Coronary artery (tissue), 2 donors: ENCODE measurements at regions not wholly inside any gene's neighbourhood (a gene's known extent, or its start where the extent isn't known, plus 50 kb on each side); places are given as distances from the start of the nearest gene placed in this dataset.

Experiments used
- DNase-seq: peaks from one replicate; pipeline ENCODE4 v3.0.0-alpha.2; 2017; ENCODE audit warnings: low spot score
- H3K27ac ChIP-seq, 2 donors: fragments of 200-600 bp; sonication (generic); one replicate each; pipeline ENCODE4 v1.5.1; 2016 to 2019
- H3K4me3 ChIP-seq: fragments of 200-600 bp; sonication (generic); 2 replicates; pipeline ENCODE4 v1.5.1; 2016; ENCODE audit warnings: mild to moderate bottlenecking, moderate library complexity
- TF ChIP-seq, protein P1 (sequence below): fragments of 200-600 bp; sonication (generic); IDR thresholded peaks from one replicate; pipeline ENCODE4 v1.5.1; 2019; ENCODE audit warnings: antibody characterized with exemption

DNA sequence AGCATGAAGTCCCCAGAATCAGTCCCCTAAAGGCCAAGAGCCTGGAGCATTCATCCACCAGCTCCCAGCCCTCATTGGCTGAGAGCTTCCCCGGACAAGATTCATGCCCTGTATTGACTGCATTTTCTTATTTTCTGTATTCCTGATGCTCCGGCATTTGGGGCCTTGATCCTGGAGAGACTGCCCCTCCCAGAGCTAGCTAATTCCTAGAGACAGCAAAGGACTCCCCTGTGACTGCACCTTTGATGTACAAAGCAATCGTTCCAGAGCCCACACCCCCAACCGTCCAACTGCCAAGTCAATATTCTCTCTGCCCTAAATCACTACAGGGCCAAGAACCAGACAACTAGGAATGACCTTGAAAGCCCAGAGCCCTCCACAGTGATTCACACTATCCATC, 93.4 kb upstream of the CDH5 start:
- Histone ChIP-seq H3K27ac (no peak overlapping the region), H3K4me3 (no peak overlapping the region)
- TF ChIP-seq, protein P1, sequence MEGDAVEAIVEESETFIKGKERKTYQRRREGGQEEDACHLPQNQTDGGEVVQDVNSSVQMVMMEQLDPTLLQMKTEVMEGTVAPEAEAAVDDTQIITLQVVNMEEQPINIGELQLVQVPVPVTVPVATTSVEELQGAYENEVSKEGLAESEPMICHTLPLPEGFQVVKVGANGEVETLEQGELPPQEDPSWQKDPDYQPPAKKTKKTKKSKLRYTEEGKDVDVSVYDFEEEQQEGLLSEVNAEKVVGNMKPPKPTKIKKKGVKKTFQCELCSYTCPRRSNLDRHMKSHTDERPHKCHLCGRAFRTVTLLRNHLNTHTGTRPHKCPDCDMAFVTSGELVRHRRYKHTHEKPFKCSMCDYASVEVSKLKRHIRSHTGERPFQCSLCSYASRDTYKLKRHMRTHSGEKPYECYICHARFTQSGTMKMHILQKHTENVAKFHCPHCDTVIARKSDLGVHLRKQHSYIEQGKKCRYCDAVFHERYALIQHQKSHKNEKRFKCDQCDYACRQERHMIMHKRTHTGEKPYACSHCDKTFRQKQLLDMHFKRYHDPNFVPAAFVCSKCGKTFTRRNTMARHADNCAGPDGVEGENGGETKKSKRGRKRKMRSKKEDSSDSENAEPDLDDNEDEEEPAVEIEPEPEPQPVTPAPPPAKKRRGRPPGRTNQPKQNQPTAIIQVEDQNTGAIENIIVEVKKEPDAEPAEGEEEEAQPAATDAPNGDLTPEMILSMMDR = no peak
- DNase-seq = peak; percentile 47

DNA sequence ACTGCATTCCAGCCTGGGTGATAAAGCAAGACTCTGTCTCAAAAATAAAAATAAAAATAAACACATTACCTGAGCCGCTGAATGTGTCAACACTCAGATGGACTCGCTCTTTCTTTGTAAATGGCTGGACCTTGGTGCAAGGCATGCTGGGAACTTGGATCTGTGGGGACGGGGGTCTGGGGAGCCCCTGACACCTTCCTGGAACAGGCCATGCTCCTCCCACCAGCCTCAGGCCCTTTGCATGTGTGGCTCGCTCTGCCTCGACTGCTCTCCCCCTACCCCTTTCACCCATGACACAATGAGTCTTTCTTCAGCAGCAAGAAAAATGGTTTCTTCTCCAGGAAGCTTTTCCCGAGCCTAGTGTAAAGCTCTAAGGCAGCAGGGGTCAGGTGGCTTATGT, 94.0 kb upstream of the CDH5 start:
- DNase-seq = peak; percentile 14

DNA sequence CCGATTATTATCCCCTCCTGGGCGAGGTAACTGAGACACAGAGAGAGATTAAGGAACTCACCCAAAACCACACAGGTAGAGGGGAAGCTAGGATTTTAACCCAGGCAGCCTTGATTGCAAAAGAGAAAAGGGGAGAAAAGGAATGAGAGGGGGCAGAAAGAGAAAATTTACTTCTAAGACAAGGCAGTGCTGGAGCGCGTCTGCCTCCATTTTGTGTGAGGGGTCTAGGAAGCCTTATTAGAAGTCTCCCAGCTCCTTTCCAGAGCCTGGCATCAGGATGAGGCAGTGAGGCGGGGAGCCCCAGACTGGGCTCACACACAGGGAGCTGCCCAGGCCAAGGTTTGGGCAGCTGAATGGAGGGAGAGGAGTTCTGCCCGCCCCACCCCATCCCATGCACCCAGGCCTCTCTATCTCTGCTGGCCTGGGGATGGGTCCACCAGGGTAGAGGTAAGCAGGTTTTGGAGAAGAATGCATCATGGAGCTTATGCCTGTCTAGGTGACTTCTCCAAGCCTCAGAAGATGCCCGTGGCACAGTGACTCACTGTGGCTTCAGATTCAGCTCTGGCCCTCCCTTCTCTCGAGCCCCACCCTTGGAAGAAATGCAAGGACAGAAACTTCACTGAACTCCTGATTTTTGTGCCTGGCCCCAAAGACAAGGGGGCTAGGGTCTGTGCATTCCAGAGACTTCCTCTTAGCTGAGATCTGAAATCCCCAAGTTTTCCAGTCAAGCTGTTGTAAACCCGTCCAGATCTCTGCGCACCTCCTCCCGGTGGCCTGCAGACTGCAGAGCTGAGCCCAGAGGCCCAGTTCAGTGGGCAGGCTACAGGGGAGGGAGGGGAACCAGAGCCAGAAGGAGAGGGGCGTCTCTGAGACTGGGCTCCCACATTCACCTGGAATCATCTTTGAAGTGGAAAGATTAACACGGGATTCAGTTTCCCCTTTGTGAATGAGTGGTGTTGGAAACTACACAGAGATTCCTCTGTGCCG, 95.1 kb upstream of the CDH5 start:
- Histone ChIP-seq H3K27ac (peak overlapping the region in 1 of 2 donors; percentile 71), H3K4me3 (no peak overlapping the region)
- DNase-seq = peak; percentile 55
- TF ChIP-seq, protein P1 = no peak

More for the DNA sequence above, 94.0 kb upstream of the CDH5 start:
- TF ChIP-seq, protein P1 = no peak
- Histone ChIP-seq H3K4me3 (no peak overlapping the region), H3K27ac (no peak overlapping the region)

DNA sequence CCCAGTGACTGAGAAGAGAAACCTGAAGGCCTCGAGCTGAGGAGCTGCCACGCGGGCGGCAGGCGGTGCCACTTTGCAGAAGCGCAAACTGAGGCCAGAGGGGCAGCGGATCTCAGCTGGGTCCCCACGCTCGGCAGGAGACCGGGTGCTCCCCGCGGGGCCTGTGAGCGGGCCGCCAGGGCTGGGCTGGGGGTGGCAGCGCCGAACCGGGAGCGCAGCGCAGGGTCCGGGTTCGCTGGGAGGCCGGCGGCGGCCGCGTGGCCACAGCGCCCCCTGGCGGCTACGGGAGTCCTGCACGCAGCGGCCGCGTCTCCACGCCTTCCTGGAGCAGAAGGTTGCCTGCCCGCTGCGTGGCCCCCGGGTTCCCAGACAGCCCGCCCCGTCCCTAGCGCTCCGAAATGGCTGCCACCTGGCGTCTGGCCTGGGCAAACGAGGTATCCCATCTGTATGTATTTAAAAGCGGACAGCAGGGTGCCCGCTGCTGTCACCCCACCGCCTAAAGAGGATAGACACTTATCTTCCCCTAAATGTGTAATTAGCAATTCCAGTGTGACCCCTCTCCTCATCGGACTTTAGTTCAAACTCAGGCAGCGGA, 96.1 kb upstream of the CDH5 start:
- peak; percentile 82 for DNase-seq
- H3K27ac ChIP-seq = peak overlapping the region in 1 of 2 donors; percentile 71
- H3K4me3 ChIP-seq = peak overlapping the region; percentile 74
- TF ChIP-seq, protein P1 = peak; percentile 97

DNA sequence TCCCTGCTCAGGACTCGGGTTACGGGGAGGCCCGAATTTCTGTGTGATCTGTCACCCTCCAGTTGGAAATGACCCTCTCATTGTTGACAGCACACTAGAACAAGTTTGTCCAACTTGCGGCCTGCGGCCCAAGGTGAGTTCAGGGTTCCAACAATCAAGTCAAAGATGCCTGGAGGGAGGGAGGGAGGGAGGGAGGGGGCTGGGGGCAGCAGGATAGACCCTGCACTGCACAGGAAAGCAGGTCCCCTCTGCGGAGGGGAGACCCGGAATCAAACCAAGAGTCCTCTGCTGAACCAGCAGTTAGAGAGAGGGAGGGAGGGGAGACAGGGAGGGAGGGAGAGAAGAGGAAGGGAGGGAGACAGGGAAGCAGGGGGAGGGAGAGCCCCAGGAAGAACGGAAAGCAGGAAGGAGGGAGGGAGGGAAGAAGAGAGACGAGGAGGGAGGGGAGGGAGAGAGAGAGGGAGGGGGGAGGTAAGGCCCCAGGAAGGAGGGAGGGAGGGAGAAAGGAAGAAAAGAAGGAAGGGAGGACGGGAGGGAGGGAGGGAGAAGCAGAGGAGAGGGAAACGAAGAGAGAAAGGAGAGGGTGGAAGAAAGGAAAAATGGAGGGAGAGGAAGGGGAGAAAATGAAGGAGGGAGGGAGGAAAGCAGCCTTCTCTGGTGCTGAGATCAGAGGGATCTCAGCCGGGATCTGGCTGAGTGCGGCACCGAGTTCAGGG, 96.7 kb upstream of the CDH5 start:
- Histone ChIP-seq H3K4me3 (peak overlapping the region; percentile 74), H3K27ac (peak overlapping the region in 1 of 2 donors; percentile 71)
- peak; percentile 59 for DNase-seq
- TF ChIP-seq, protein P1 = no peak

DNA sequence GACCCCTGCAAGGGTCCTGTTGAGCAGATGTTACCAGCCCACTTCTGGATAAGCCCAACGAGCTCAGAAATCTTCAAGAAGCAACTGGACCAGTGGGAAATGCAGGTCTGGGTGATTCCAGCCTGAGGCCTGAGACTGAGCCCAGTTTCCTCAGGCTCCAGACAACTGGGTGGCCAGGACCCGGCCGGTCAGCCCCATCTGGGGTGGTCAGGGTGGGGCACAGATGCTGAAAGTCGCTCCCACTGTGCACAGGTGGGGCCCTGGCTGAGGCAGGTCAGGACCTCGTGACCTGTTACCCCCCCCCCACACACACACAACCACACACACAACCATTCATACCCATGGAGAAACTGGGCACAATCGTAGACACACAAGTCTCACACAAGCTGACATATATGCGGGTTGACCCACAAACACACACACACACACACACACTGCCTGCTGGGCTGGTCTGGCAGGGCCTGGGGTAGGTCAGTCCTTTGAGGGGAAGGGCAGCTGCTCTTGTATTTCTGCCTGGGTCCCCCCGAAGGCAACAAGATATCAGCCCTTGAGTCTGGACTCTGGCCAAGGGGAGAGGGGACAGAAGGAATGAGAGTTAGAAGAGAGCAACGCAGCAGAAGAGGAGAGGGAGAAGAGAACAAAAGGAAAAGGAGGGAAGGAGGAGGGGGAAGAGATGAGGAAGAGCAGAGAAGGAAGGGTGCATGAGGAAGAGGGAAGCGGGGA, 99.0 kb upstream of the CDH5 start:
- H3K27ac ChIP-seq = peak overlapping the region in 1 of 2 donors; percentile 61
- TF ChIP-seq, protein P1 = no peak
- DNase-seq = peak; percentile 65
- no peak overlapping the region for H3K4me3 ChIP-seq
